Keratinocyte (primary cell): ENCODE measurements at regions not wholly inside any gene's neighbourhood (a gene's known extent, or its start where the extent isn't known, plus 50 kb on each side); places are given as distances from the start of the nearest gene placed in this dataset.
A peak's percentile ranks its signal among the peaks of the same experiment; 100 is the strongest.

ENCODE experiments used
- DNase-seq: peaks from one replicate; pipeline ENCODE4 v3.0.0-alpha.2; 2011; ENCODE audit warnings: low read depth, missing footprints, low spot score
- FAIRE-seq: peaks from 2 replicates; lab custom pipeline; 2011; peaks lifted over from hg19 to GRCh38; lab: Jason Lieb, UNC
- H2AFZ ChIP-seq: 2 replicates; pipeline ENCODE4 v1.6.0; 2012; ENCODE audit warnings: low read length, control low read depth, inconsistent platforms; ENCODE audit not compliant: control insufficient read depth
- H3K27ac ChIP-seq: 2 replicates; pipeline ENCODE4 v1.5.1; 2011; ENCODE audit warnings: low read length; ENCODE audit not compliant: control insufficient read depth, insufficient read depth
- H3K27me3 ChIP-seq: 3 replicates; pipeline ENCODE4 v1.6.0; 2011; ENCODE audit warnings: low read length; ENCODE audit not compliant: control insufficient read depth, insufficient read depth; ENCODE audit errors: extremely low read depth
- H3K36me3 ChIP-seq, 2 experiments: 2 replicates in 1 of 2; 3 replicates in 1 of 2; pipeline ENCODE4 v1.5.1; 2011; ENCODE audit warnings: low read length in 2 of 2, mild to moderate bottlenecking in 1 of 2; ENCODE audit not compliant: control insufficient read depth in 2 of 2, insufficient read depth in 2 of 2; ENCODE audit errors: extremely low read depth in 1 of 2
- H3K4me1 ChIP-seq: 3 replicates; pipeline ENCODE4 v1.5.1; 2011; ENCODE audit warnings: low read length; ENCODE audit not compliant: control insufficient read depth, insufficient read depth; ENCODE audit errors: extremely low read depth
- H3K4me2 ChIP-seq: 3 replicates; pipeline ENCODE4 v1.6.0; 2011; ENCODE audit warnings: low read depth, low read length; ENCODE audit not compliant: control insufficient read depth, insufficient read depth; ENCODE audit errors: extremely low read depth
- H3K4me3 ChIP-seq, 3 experiments: fragments of 200-600 bp in 1 of 3; sonication (generic) in 1 of 3; 2 replicates in 2 of 3; 3 replicates in 1 of 3; pipeline ENCODE4 v1.5.1; 2011 to 2016; ENCODE audit warnings: low read length in 3 of 3, mild to moderate bottlenecking in 3 of 3, control low read depth in 2 of 3, inconsistent platforms in 1 of 3, low read depth in 1 of 3, mixed read lengths in 1 of 3, mixed run types in 1 of 3, moderate library complexity in 1 of 3; ENCODE audit not compliant: control insufficient read depth in 2 of 3, insufficient read depth in 2 of 3; ENCODE audit errors: extremely low read depth in 1 of 3
- H3K79me2 ChIP-seq: 2 replicates; pipeline ENCODE4 v1.6.0; 2012; ENCODE audit warnings: low read length; ENCODE audit not compliant: control insufficient read depth, insufficient read depth
- H3K9ac ChIP-seq: 3 replicates; pipeline ENCODE4 v1.6.0; 2011; ENCODE audit warnings: low read length; ENCODE audit not compliant: control insufficient read depth, insufficient read depth; ENCODE audit errors: extremely low read depth
- H3K9me1 ChIP-seq: 3 replicates; pipeline ENCODE4 v1.6.0; 2011; ENCODE audit warnings: low read length; ENCODE audit not compliant: control insufficient read depth, insufficient read depth; ENCODE audit errors: extremely low read depth
- H3K9me3 ChIP-seq: 2 replicates; pipeline ENCODE4 v1.5.1; 2012; ENCODE audit warnings: low read depth, low read length; ENCODE audit not compliant: control insufficient read depth
- H4K20me1 ChIP-seq: 3 replicates; pipeline ENCODE4 v1.6.0; 2011; ENCODE audit warnings: low read length; ENCODE audit not compliant: control insufficient read depth, insufficient read depth; ENCODE audit errors: extremely low read depth
- CTCF ChIP-seq, 3 experiments: IDR thresholded peaks in 1 of 3; conservative IDR thresholded peaks in 1 of 3; optimal IDR thresholded peaks in 1 of 3; 2 replicates in 2 of 3; 3 replicates in 1 of 3; pipeline versions ENCODE3 to v1.5.1; 2011; ENCODE audit warnings: low read length in 3 of 3, mild to moderate bottlenecking in 3 of 3, moderate library complexity in 2 of 3, control low read depth in 1 of 3, inconsistent platforms in 1 of 3; ENCODE audit not compliant: insufficient read depth in 2 of 3; ENCODE audit errors: extremely low read depth in 1 of 3
- EZH2 ChIP-seq: IDR thresholded peaks from one replicate; pipeline ENCODE4 v1.6.1; 2012; ENCODE audit warnings: inconsistent platforms, mild to moderate bottlenecking, low read length, moderate library complexity
- dilution Hi-C: fragments of 300-500 bp; cut with MboI; formaldehyde crosslinking; loops from one replicate; pipeline ENCODE4 v1.7.0; 2020; ENCODE audit warnings: low sequenced_read_pairs; ENCODE audit not compliant: extremely low pct_ligation_motif_present

GRCh38 chr18:41378598-41378997 is 576.4 kb upstream of the PIK3C3 start:
- no peak overlapping the region for H3K27ac ChIP-seq
- no peak overlapping the region for H3K9ac ChIP-seq
- no peaks in the 10 kb centered on the region for H3K79me2 ChIP-seq
- TF ChIP-seq CTCF (optimal IDR thresholded peaks at IDR 0.05 in 1 of 3, IDR thresholded peaks at IDR 0.05 in 1 of 3, conservative IDR thresholded peaks at IDR 0.05 in 1 of 3; ENCODE audit: extremely low read depth in 1 of 3, insufficient read depth in 2 of 3, low read length in 3 of 3): peak; percentile 34 to 61 (median 45)
- no peak for TF ChIP-seq EZH2
- no peaks in the 10 kb centered on the region for H4K20me1 ChIP-seq
- H3K9me3 ChIP-seq: no peaks in the 10 kb centered on the region
- DNase-seq (no peak), FAIRE-seq (peak; percentile 51)
- H3K4me1 ChIP-seq: no peaks in the 10 kb centered on the region
- dilution Hi-C loops: no loop called here
- H2AFZ ChIP-seq: peak overlapping the region; percentile 77
- H3K4me2 ChIP-seq: peak overlapping the region; percentile 25
- H3K9me1 ChIP-seq: no peaks in the 10 kb centered on the region
- no peaks in the 10 kb centered on the region for H3K27me3 ChIP-seq
- H3K36me3 ChIP-seq: no peaks in the 10 kb centered on the region
- no peak overlapping the region for H3K4me3 ChIP-seq

- Histone ChIP-seq H3K9me3 (no peaks in the 10 kb centered on the region), H3K27me3 (no peaks in the 10 kb centered on the region), H3K4me3 (no peak overlapping the region), H4K20me1 (no peaks in the 10 kb centered on the region), H3K4me2 (no peak overlapping the region), H3K36me3 (no peaks in the 10 kb centered on the region), H3K9ac (no peak overlapping the region), H3K27ac (no peak overlapping the region), H3K4me1 (no peaks in the 10 kb centered on the region), H3K9me1 (no peaks in the 10 kb centered on the region), H3K79me2 (no peaks in the 10 kb centered on the region), H2AFZ (no peak overlapping the region)
- FAIRE-seq (no peak), DNase-seq (no peak)
- dilution Hi-C loops: no loop called here
- no peak for TF ChIP-seq EZH2
- no peak for TF ChIP-seq CTCF (optimal IDR thresholded peaks at IDR 0.05 in 1 of 3, IDR thresholded peaks at IDR 0.05 in 1 of 3, conservative IDR thresholded peaks at IDR 0.05 in 1 of 3; ENCODE audit: extremely low read depth in 1 of 3, insufficient read depth in 2 of 3, low read length in 3 of 3)
These were observed 581.4 kb upstream of the PIK3C3 start for GRCh38 chr18:41373612-41374011.
